ENCODE measurements at regions not wholly inside any gene's neighbourhood (a gene's known extent, or its start where the extent isn't known, plus 50 kb on each side); places are given as distances from the start of the nearest gene placed in this dataset.

DNA sequence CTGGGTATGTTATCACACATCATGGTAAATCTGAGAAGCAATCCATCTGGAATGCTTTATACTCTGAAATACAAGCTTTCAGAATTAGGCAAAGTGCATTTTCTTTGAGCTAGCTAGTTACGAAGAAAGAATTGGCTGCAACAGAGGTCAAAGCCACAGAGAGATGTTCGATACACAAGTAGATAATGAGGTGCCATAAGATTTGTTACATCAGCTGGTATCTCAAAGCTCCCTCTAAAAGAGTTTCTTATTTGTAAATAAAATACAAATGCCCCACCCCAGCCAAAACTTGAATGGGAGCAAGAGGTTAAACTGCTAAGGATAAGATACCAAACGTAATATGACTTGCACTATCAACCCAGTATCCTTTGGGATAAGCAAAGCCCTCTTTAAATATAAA is 84.0 kb upstream of the SLCO3A1 start (continued):
- no peak for TF ChIP-seq RAD51 (IDR thresholded peaks at IDR 0.05)

GRCh38 chr15:91769894-91770293 is 83.6 kb upstream of the SLCO3A1 start:
- Histone ChIP-seq H3K9ac (ENCODE audit: control insufficient read depth, insufficient read depth, low read length) (no peak overlapping the region), H3K79me2 (ENCODE audit: control insufficient read depth, insufficient read depth, low read length) (no peaks in the 10 kb centered on the region), H3K27me3 (replicated peaks in 1 of 2; ENCODE audit: control insufficient read depth in 2 of 2, insufficient read depth in 2 of 2, low read length in 1 of 2) (no peaks in the 10 kb centered on the region; a peak in 1 of 4 replicates), H3K27ac (ENCODE audit: control insufficient read depth, insufficient read depth) (no peak overlapping the region), H3K4me2 (ENCODE audit: control insufficient read depth, insufficient read depth) (no peak overlapping the region), H4K20me1 (ENCODE audit: control insufficient read depth, insufficient read depth) (no peaks in the 10 kb centered on the region), H3K4me1 (ENCODE audit: control insufficient read depth, insufficient read depth, low read length) (no peaks in the 10 kb centered on the region), H3K4me3 (no peak overlapping the region), H3K9me3 (replicated peaks; ENCODE audit: control insufficient read depth, insufficient read depth, low read length) (no peaks in the 10 kb centered on the region), H3K36me3 (ENCODE audit: control insufficient read depth in 2 of 2, insufficient read depth in 2 of 2, low read length in 1 of 2) (no peaks in the 10 kb centered on the region), H2AFZ (ENCODE audit: control insufficient read depth, low read depth, low read length) (no peak overlapping the region)
- 52% methylated on average over 8 of the region's 8 CpGs for WGBS (ENCODE audit: insufficient coverage, insufficient replicate concordance, low lambda C conversion rate, missing lambda C conversion rate)
- ChIA-PET CTCF (no interaction called here), RAD21 (ENCODE audit: unreplicated experiment) (no interaction called here), POLR2A (no interaction called here), SMC1A (ENCODE audit: uncharacterized antibody, unreplicated experiment) (no interaction called here)
- DNase-seq (ENCODE audit: low read depth, low spot score) (no peak), ATAC-seq (no peak), FAIRE-seq (no peak)
- intact Hi-C loops (cut with micrococcal nuclease; ENCODE audit: unreplicated experiment): no loop called here
- in situ Hi-C loops (cut with MboI): no loop called here
- no TSS peak for BruUV-seq (replicated peaks)
- no peak for TF ChIP-seq CBX5 (IDR thresholded peaks at IDR 0.05; ENCODE audit: low read depth)
- no peak for TF ChIP-seq RCOR1 (conservative IDR thresholded peaks at IDR 0.05; ENCODE audit: low read depth, low read length)
- no peak for TF ChIP-seq RAD21 (IDR thresholded peaks at IDR 0.05; ENCODE audit: insufficient read depth, low read depth, low read length)
- no peak for TF ChIP-seq NR2F1 (conservative IDR thresholded peaks at IDR 0.05)
- TF ChIP-seq, protein P1, sequence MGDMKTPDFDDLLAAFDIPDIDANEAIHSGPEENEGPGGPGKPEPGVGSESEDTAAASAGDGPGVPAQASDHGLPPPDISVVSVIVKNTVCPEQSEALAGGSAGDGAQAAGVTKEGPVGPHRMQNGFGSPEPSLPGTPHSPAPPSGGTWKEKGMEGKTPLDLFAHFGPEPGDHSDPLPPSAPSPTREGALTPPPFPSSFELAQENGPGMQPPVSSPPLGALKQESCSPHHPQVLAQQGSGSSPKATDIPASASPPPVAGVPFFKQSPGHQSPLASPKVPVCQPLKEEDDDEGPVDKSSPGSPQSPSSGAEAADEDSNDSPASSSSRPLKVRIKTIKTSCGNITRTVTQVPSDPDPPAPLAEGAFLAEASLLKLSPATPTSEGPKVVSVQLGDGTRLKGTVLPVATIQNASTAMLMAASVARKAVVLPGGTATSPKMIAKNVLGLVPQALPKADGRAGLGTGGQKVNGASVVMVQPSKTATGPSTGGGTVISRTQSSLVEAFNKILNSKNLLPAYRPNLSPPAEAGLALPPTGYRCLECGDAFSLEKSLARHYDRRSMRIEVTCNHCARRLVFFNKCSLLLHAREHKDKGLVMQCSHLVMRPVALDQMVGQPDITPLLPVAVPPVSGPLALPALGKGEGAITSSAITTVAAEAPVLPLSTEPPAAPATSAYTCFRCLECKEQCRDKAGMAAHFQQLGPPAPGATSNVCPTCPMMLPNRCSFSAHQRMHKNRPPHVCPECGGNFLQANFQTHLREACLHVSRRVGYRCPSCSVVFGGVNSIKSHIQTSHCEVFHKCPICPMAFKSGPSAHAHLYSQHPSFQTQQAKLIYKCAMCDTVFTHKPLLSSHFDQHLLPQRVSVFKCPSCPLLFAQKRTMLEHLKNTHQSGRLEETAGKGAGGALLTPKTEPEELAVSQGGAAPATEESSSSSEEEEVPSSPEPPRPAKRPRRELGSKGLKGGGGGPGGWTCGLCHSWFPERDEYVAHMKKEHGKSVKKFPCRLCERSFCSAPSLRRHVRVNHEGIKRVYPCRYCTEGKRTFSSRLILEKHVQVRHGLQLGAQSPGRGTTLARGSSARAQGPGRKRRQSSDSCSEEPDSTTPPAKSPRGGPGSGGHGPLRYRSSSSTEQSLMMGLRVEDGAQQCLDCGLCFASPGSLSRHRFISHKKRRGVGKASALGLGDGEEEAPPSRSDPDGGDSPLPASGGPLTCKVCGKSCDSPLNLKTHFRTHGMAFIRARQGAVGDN (IDR thresholded peaks at IDR 0.05): no peak
- TF ChIP-seq KDM1A (IDR thresholded peaks at IDR 0.05; ENCODE audit: borderline replicate concordance): no peak
- no peak for TF ChIP-seq RB1 (IDR thresholded peaks at IDR 0.05; ENCODE audit: borderline replicate concordance)
- TF ChIP-seq RELA (IDR thresholded peaks at IDR 0.05; ENCODE audit: borderline replicate concordance, partially characterized antibody): no peak
- TF ChIP-seq SREBF1 (IDR thresholded peaks at IDR 0.05; ENCODE audit: low read length): no peak
